SU-DHL-6 (cell line): ENCODE measurements at regions not wholly inside any gene's neighbourhood (a gene's known extent, or its start where the extent isn't known, plus 50 kb on each side); places are given as distances from the start of the nearest gene placed in this dataset.

Experiments used
- EZH2phosphoT487 ChIP-seq: fragments of 200-600 bp; sonication (generic), shearing (Covaris generic); conservative IDR thresholded peaks from 2 replicates; pipeline ENCODE4 v1.6.1; 2018; ENCODE audit warnings: mild to moderate bottlenecking, antibody characterized with exemption, low read length, moderate library complexity, mixed read lengths
- TF ChIP-seq, protein P1 (sequence below): fragments of 200-600 bp; sonication (generic); IDR thresholded peaks from one replicate; pipeline ENCODE4 v1.5.1; 2017; ENCODE audit warnings: antibody characterized with exemption, mild to moderate bottlenecking, low read length, moderate library complexity; ENCODE audit not compliant: insufficient read depth, poor library complexity, severe bottlenecking

DNA sequence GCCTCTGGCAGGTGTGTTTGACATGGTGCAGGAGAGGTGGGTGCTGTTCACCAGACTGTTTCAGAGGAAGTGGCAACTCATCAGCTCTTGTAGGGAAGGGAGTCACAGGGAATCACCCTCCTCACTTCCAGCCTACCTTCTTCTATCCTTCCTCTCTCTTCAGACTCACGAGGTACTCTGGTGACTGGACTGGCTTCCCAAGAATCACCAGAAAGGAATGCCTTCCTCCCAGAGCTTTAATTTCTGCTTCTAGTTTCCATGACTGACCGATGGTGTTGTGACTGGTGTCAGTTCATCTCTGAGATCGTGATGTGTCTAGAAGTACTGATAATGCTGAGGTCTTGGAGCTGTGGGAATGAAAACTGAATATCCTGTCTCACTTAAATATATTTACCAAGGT, 247.3 kb downstream of the KCTD12 start:
- TF ChIP-seq, protein P1, sequence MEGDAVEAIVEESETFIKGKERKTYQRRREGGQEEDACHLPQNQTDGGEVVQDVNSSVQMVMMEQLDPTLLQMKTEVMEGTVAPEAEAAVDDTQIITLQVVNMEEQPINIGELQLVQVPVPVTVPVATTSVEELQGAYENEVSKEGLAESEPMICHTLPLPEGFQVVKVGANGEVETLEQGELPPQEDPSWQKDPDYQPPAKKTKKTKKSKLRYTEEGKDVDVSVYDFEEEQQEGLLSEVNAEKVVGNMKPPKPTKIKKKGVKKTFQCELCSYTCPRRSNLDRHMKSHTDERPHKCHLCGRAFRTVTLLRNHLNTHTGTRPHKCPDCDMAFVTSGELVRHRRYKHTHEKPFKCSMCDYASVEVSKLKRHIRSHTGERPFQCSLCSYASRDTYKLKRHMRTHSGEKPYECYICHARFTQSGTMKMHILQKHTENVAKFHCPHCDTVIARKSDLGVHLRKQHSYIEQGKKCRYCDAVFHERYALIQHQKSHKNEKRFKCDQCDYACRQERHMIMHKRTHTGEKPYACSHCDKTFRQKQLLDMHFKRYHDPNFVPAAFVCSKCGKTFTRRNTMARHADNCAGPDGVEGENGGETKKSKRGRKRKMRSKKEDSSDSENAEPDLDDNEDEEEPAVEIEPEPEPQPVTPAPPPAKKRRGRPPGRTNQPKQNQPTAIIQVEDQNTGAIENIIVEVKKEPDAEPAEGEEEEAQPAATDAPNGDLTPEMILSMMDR: no peak
- TF ChIP-seq EZH2phosphoT487: no peak
